ENCODE measurements at regions not wholly inside any gene's neighbourhood (a gene's known extent, or its start where the extent isn't known, plus 50 kb on each side); places are given as distances from the start of the nearest gene placed in this dataset.

DNA sequence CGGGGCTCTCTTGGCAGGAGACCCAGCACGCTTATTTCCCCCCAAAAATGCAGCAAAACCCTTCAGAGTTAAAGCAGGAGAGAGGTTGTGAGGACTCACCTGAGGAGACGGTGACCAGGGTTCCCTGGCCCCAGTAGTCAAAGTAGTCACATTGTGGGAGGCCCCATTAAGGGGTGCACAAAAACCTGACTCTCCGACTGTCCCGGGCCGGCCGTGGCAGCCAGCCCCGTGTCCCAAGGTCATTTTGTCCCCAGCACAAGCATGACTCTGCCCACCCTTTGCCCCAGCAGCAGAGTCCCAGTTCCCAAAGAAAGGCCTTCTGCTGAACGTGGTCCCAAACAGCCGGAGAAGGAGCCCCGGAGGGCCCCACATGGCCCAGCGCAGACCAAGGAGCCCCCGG is 337.7 kb downstream of the TMEM121 start:
- TF ChIP-seq, protein P1, sequence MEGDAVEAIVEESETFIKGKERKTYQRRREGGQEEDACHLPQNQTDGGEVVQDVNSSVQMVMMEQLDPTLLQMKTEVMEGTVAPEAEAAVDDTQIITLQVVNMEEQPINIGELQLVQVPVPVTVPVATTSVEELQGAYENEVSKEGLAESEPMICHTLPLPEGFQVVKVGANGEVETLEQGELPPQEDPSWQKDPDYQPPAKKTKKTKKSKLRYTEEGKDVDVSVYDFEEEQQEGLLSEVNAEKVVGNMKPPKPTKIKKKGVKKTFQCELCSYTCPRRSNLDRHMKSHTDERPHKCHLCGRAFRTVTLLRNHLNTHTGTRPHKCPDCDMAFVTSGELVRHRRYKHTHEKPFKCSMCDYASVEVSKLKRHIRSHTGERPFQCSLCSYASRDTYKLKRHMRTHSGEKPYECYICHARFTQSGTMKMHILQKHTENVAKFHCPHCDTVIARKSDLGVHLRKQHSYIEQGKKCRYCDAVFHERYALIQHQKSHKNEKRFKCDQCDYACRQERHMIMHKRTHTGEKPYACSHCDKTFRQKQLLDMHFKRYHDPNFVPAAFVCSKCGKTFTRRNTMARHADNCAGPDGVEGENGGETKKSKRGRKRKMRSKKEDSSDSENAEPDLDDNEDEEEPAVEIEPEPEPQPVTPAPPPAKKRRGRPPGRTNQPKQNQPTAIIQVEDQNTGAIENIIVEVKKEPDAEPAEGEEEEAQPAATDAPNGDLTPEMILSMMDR (IDR thresholded peaks at IDR 0.05) = no peak
- TF ChIP-seq POLR2A (IDR thresholded peaks at IDR 0.05) = no peak

Measured in body of pancreas (tissue), 4 donors.